Brain microvascular endothelial cell (primary cell): ENCODE measurements at regions not wholly inside any gene's neighbourhood (a gene's known extent, or its start where the extent isn't known, plus 50 kb on each side); places are given as distances from the start of the nearest gene placed in this dataset.
"Not testable (repeated sequence)": the region's sequence is repeated elsewhere in the genome, so short reads cannot be mapped to it uniquely, and the experiment has no call there.

ENCODE experiments used
- DNase-seq: peaks from one replicate; pipeline ENCODE4 v3.0.0-alpha.2; 2020
- H3K27ac ChIP-seq: fragments of 250-450 bp; sonication (Bioruptor Pico); 2 replicates; pipeline ENCODE4 v1.5.1; 2020; ENCODE audit warnings: mild to moderate bottlenecking, moderate library complexity
- H3K27me3 ChIP-seq: fragments of 250-450 bp; sonication (Bioruptor Pico); replicated peaks from 2 replicates; pipeline ENCODE4 v1.5.1; 2020; ENCODE audit warnings: mild to moderate bottlenecking
- H3K36me3 ChIP-seq: fragments of 250-450 bp; sonication (Bioruptor Pico); replicated peaks from 2 replicates; pipeline ENCODE4 v1.5.1; 2020; ENCODE audit warnings: mild to moderate bottlenecking
- H3K4me3 ChIP-seq: 2 replicates; pipeline ENCODE4 v1.5.1; 2011; ENCODE audit warnings: low read depth, mild to moderate bottlenecking, control low read depth, low read length, moderate library complexity
- in situ Hi-C: cut with HindIII; loops from 2 replicates; pipeline ENCODE4 v1.10.0; 2017; ENCODE audit warnings: low sequenced_read_pairs, low pct_ligation_motif_present
- TF ChIP-seq, protein P1 (sequence below): IDR thresholded peaks from 2 replicates; pipeline ENCODE4 v1.5.1; 2011; ENCODE audit warnings: low read depth, mild to moderate bottlenecking, moderate library complexity, low read length, control low read depth, inconsistent platforms; ENCODE audit errors: missing control alignments

DNA sequence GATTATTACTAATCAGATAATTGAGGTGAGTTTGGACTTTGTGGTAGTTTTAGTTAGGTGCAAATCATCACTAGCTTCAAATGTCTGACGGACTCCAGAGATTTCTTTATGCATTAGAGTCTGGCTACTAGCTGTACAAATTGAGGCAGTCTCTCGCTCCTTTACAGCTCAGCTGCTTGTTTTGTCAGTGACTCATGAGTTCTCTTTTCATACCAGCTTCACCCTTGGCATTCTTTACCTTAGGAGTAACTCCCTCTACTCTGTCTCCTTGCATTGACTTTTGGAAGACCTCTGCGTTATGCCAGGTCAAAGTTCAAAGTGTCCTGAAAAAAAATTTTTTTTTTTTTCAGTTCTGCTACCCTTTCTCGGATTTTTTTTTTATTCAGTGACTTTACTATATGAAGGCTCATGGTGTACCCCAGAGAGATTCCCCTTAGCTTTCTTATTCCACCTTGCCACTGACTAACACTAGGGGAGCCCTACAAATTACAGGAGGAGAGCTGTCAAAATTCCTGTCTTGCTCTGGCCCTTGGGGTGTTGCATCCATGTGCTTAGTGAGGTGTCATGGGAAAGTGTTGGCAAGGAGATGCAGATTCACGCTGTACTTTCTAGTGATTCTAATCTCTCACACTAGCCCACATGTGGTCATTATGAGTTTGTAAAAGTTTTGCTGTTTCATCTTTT is 576.6 kb downstream of the ADGRL2 start:
- peak; percentile 63 for DNase-seq
- no peaks in the 10 kb centered on the region for H3K36me3 ChIP-seq
- TF ChIP-seq, protein P1, sequence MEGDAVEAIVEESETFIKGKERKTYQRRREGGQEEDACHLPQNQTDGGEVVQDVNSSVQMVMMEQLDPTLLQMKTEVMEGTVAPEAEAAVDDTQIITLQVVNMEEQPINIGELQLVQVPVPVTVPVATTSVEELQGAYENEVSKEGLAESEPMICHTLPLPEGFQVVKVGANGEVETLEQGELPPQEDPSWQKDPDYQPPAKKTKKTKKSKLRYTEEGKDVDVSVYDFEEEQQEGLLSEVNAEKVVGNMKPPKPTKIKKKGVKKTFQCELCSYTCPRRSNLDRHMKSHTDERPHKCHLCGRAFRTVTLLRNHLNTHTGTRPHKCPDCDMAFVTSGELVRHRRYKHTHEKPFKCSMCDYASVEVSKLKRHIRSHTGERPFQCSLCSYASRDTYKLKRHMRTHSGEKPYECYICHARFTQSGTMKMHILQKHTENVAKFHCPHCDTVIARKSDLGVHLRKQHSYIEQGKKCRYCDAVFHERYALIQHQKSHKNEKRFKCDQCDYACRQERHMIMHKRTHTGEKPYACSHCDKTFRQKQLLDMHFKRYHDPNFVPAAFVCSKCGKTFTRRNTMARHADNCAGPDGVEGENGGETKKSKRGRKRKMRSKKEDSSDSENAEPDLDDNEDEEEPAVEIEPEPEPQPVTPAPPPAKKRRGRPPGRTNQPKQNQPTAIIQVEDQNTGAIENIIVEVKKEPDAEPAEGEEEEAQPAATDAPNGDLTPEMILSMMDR, result peak; percentile 48
- in situ Hi-C loops, result no loop called here
- H3K4me3 ChIP-seq, result no peak overlapping the region
- no peak overlapping the region for H3K27ac ChIP-seq
- H3K27me3 ChIP-seq, result no peaks in the 10 kb centered on the region

DNA sequence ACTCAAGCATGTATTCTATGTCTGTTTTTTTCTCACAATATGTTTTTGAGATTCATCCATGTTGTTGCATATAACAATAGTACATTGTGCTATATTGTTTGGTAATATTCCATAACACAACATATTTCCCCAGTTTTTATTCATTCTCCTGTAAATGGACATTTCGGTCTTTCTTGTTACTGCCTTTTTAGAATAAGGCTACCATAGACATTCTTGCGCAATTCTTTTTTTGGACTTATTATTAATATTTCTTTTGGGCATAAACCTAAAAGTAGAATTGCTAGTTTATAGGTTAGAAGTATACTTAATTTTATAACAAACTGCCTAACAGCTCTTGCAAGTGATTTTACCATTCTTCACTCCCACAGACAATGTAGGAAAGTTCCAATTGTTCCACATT is 573.0 kb downstream of the ADGRL2 start:
- H3K4me3 ChIP-seq, result no peak overlapping the region
- H3K27me3 ChIP-seq, result no peaks in the 10 kb centered on the region
- H3K36me3 ChIP-seq, result no peaks in the 10 kb centered on the region
- H3K27ac ChIP-seq, result no peak overlapping the region
- TF ChIP-seq, protein P1, result no peak
- in situ Hi-C loops, result no loop called here
- DNase-seq, result no peak

DNA sequence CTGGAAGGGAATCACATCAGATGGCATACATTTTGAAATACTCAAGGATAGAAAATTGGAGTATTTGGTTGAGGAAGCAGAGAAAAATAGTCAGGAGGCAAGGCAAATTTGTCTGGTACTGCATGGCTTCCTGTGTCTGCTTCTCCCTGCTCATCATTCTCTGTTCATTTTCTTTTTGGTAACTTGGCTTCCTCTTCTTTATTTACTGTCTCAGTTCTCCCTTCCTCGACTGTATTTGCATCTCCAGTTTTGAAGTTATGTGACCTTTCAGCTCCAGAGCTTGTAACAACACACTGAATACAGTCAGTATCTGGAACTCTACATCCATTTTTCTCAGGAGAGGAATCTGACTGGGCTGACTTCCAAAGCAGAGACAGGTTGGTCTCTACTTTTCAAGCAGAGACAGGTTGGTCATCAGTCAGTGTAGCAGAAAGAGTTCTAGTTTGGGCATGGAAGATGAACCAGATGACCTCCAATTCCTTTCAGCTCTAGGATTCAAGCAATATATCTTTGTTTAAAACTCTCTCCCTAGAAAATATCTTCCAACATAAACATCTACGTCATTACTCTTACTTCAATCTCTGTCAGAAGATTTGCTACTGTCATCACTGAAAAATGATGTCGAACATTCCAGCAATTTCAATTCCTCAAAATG is 571.2 kb downstream of the ADGRL2 start:
- H3K36me3 ChIP-seq, result no peaks in the 10 kb centered on the region
- no peaks in the 10 kb centered on the region for H3K27me3 ChIP-seq
- H3K4me3 ChIP-seq, result no peak overlapping the region
- in situ Hi-C loops, result no loop called here
- peak overlapping the region; percentile 17 for H3K27ac ChIP-seq
- TF ChIP-seq, protein P1, result no peak
- DNase-seq, result peak; percentile 36

DNA sequence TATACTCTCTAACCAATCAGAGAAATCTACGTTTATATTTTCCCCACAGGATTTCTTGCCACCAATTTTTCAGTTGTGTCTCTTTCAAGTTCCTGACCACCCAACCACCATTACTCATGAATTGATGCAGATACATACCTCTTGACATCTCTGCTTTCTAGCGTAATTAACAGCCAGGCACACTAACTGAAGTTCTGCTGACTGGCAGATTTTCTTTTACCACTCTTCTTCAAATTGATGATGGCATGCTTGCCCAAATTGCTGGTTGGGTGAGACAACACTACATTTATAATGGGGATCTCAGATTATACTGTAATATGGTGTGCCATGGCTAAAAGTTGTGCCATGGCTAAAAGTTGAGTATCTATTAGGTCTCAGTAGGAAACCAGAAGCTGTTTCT is 566.7 kb downstream of the ADGRL2 start:
- Histone ChIP-seq H3K27me3 (no peaks in the 10 kb centered on the region), H3K36me3 (no peaks in the 10 kb centered on the region), H3K4me3 (no peak overlapping the region), H3K27ac (no peak overlapping the region)
- no peak for DNase-seq
- TF ChIP-seq, protein P1, result no peak
- in situ Hi-C loops, result no loop called here

DNA sequence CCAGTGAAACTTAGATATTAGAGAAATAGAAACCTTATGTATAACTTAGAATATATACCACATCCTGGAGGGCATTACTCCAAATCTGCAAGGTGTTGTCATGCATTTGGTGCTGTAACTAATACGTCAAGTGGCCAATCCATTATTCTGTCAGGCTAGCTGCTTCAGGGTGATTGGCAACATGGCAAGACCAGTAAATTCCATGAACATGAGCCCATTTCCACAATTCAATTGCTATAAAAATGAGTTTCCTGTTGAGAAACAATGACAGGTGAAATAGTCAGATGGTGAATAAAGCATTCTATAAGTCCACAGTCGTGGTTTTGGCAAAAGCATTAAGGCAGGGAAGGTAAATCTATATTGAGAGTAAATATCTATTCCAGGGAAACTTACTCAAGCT is 566.0 kb downstream of the ADGRL2 start:
- TF ChIP-seq, protein P1, result no peak
- in situ Hi-C loops, result no loop called here
- DNase-seq, result no peak

DNA sequence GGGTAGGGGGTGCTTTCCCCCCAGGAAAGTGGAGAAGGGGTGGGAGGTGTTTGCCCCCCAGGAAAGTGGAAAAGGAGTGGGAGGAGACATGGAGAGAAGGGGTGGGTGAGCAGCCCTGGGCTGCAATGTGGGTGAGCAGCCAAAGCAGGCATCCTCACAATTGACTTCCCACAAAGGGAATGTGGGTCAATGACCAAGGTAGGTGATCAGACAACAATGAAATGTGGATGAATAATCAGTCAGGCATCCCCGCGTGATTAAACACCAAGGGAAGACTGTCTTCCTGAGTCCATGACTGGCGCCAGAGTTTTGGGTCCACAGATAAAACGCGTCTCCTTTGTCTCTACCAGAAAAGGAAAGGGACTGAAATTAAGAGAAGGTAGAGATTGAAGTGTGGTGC is 558.8 kb downstream of the ADGRL2 start:
- H3K36me3 ChIP-seq, H3K4me3 ChIP-seq, H3K27me3 ChIP-seq, in situ Hi-C loops, DNase-seq, H3K27ac ChIP-seq: not testable (repeated sequence)

More for the DNA sequence above, 566.0 kb downstream of the ADGRL2 start:
- Histone ChIP-seq H3K27ac (no peak overlapping the region), H3K4me3 (no peak overlapping the region), H3K36me3 (no peaks in the 10 kb centered on the region), H3K27me3 (no peaks in the 10 kb centered on the region)

DNA sequence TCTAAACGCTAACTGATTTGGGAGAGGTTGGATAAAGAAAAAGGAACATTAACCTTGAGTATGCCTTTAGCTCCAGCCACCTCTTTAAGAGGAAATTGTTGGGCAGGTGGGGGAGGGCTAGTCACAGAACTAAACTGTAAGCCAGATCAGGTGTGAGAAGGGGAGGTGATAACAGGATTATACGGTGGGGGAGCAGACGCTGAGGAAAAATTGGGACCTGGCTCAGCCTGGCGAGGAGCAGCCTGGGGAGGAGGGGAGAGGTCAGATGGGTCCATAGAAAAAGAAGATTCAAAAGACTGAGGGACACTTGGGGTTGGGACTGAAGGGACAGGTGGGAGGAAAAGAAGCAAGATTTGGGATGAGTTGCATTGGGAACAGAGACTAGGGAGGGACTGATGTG is 558.0 kb downstream of the ADGRL2 start:
- H3K27me3 ChIP-seq, H3K4me3 ChIP-seq, H3K27ac ChIP-seq, DNase-seq, in situ Hi-C loops, H3K36me3 ChIP-seq: not testable (repeated sequence)

DNA sequence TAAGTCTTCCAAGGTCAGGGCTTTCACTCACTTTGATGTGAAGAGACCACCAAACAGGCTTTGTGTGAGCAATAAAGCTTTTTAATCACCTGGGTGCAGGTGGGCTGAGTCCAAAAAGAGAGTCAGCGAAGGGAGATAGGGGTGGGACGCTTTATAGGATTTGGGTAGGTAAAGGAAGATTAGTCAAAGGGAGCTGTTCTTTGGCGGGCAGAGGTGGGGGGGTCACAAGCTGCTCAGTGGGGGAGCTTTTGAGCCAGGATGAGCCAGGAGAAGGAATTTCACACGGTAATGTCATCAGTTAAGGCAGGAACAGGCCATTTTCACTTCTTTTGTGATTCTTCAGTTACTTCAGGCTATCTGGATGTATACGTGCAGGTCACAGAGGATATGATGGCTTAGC is 553.8 kb downstream of the ADGRL2 start:
- H3K4me3 ChIP-seq, H3K36me3 ChIP-seq, DNase-seq, in situ Hi-C loops, H3K27me3 ChIP-seq, H3K27ac ChIP-seq: not testable (repeated sequence)
